ENCODE measurements at regions not wholly inside any gene's neighbourhood (a gene's known extent, or its start where the extent isn't known, plus 50 kb on each side); places are given as distances from the start of the nearest gene placed in this dataset.

- Histone ChIP-seq H3K9ac (ENCODE audit: low read length) (no peak overlapping the region), H3K27me3 (replicated peaks; ENCODE audit: control insufficient read depth, insufficient read depth, low read length) (no peaks in the 10 kb centered on the region), H3K36me3 (ENCODE audit: control insufficient read depth, insufficient read depth, low read length, severe bottlenecking) (no peaks in the 10 kb centered on the region), H3K4me1 (ENCODE audit: control insufficient read depth, insufficient read depth, low read length) (peaks cover 56% of the 10 kb centered on the region), H3K9me3 (ENCODE audit: control insufficient read depth, low read length) (no peaks in the 10 kb centered on the region), H3K4me3 (ENCODE audit: low read length) (no peak overlapping the region)
- no peak for DNase-seq (ENCODE audit: low read depth)
These were observed 170.2 kb upstream of the RUNX1 start for GRCh38 chr21:35219291-35219690.

DNA sequence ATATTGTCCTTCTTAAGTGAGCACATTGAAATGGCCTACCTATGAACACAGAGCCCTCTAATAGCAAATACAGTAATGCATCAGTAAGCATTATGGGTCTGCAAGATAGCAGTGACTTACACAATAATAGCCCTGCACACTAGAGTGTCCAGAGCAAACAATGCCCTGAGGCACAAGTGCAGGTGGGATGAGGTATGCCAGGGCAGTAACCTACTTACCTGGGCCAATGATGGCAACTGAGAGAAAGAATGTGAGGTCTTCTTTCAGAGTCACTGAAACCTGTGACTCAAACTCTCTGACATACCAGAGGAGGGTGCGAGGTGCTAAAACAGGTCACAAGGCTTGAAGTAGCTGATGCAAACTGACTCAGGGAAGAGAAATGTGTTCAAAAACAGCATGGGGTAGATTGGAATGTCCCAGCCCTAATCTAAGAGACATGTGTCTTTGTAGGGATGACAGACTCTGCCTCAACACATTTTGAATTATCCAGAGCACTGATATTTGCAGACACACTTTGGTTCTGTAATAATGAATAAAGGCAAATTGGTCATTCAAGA is 168.5 kb upstream of the RUNX1 start:
- no peak overlapping the region for H3K4me3 ChIP-seq (ENCODE audit: low read length)
- no peaks in the 10 kb centered on the region for H3K27me3 ChIP-seq (replicated peaks; ENCODE audit: control insufficient read depth, insufficient read depth, low read length)
- DNase-seq (ENCODE audit: low read depth) = peak; percentile 71
- H3K9ac ChIP-seq (ENCODE audit: low read length) = no peak overlapping the region
- peaks cover 50% of the 10 kb centered on the region for H3K4me1 ChIP-seq (ENCODE audit: control insufficient read depth, insufficient read depth, low read length)
- no peaks in the 10 kb centered on the region for H3K36me3 ChIP-seq (ENCODE audit: control insufficient read depth, insufficient read depth, low read length, severe bottlenecking)
- H3K9me3 ChIP-seq (ENCODE audit: control insufficient read depth, low read length) = no peaks in the 10 kb centered on the region

DNA sequence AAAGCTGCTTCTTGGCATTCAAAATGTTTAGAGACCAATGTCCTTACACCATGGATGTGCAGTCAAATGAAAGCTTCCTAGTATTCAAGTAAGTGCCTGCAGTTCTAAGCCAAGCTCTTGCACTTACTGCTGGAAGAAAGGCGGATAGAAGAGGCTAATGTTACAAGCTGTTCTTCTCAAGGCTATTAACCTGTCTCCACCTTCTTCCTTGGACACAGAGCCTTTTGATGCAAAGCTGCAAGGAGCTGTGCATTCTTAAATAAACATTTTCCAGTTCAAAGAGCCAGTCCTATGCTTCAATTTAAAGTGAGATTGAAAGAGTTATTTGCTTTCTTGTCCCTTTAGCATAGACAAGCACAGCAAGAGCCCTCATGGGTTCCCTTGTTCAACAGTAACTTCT is 167.9 kb upstream of the RUNX1 start:
- DNase-seq (ENCODE audit: low read depth) = no peak
- H3K4me1 ChIP-seq (ENCODE audit: control insufficient read depth, insufficient read depth, low read length) = peaks cover 50% of the 10 kb centered on the region
- H3K36me3 ChIP-seq (ENCODE audit: control insufficient read depth, insufficient read depth, low read length, severe bottlenecking) = no peaks in the 10 kb centered on the region
- H3K9me3 ChIP-seq (ENCODE audit: control insufficient read depth, low read length) = no peaks in the 10 kb centered on the region
- no peak overlapping the region for H3K9ac ChIP-seq (ENCODE audit: low read length)
- H3K27me3 ChIP-seq (replicated peaks; ENCODE audit: control insufficient read depth, insufficient read depth, low read length) = no peaks in the 10 kb centered on the region
- H3K4me3 ChIP-seq (ENCODE audit: low read length) = no peak overlapping the region

DNA sequence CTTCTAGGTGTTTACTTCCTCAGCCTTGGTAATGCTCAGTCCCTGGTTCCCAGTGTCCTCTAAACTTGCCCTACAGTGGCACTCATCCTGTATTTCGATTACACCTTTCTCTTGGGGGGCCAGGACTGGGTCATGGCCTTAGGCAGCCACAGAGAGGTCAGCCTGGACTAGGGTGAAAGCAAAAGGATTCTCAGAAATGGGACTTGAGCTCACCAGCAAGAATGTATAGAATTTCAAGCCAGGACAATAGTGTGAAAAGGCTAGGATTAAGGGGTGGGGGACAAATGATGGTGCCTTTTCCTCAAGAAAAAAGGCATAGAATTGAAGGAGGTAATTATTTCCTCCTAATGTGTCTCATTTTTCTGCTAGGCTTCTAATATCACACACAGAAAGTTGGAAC is 166.8 kb upstream of the RUNX1 start:
- Histone ChIP-seq H3K9ac (ENCODE audit: low read length) (no peak overlapping the region), H3K4me1 (ENCODE audit: control insufficient read depth, insufficient read depth, low read length) (peaks cover 57% of the 10 kb centered on the region), H3K36me3 (ENCODE audit: control insufficient read depth, insufficient read depth, low read length, severe bottlenecking) (no peaks in the 10 kb centered on the region), H3K27me3 (replicated peaks; ENCODE audit: control insufficient read depth, insufficient read depth, low read length) (no peaks in the 10 kb centered on the region), H3K4me3 (ENCODE audit: low read length) (no peak overlapping the region), H3K9me3 (ENCODE audit: control insufficient read depth, low read length) (no peaks in the 10 kb centered on the region)
- DNase-seq (ENCODE audit: low read depth) = no peak

DNA sequence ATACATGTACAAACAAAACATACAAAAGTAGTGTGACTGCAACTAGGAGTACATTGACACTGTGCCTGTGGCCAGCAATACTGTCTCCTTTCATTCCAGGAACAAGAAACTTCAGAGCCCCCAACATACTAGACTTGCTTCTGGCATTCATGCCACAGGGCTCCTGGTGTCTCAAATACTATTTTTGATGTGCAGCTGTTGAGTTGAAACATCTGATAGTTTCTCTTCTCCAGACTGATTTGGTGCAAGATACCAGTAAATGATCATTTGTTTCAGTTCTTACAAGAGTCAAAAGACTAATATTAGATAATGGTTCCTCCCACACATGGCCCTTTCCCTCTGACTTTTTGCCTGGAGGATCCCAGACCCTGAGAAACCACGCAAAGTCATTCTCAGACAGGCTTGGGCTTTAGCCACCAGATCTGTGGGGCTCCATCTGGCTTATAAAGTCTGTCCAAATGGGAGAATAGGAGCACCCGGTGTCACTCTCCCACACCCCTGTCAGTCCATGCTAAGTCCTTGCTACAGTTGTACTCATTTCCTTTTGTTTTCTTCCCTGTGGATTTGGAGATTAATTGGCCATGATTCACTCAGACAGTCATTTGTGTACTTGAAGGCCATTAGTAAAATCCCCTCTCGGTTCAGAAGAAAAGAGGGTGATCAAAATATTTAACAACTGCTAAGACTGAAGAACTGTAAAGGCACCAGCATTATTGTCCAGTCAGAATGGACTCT is 163.5 kb upstream of the RUNX1 start:
- Histone ChIP-seq H3K4me3 (ENCODE audit: low read length) (peak overlapping the region; percentile 2), H3K9me3 (ENCODE audit: control insufficient read depth, low read length) (no peaks in the 10 kb centered on the region), H3K9ac (ENCODE audit: low read length) (peak overlapping the region; percentile 47), H3K4me1 (ENCODE audit: control insufficient read depth, insufficient read depth, low read length) (peaks cover 60% of the 10 kb centered on the region), H3K27me3 (replicated peaks; ENCODE audit: control insufficient read depth, insufficient read depth, low read length) (no peaks in the 10 kb centered on the region), H3K36me3 (ENCODE audit: control insufficient read depth, insufficient read depth, low read length, severe bottlenecking) (no peaks in the 10 kb centered on the region)
- no peak for DNase-seq (ENCODE audit: low read depth)

GRCh38 chr21:35211782-35212181 is 162.7 kb upstream of the RUNX1 start:
- H3K9me3 ChIP-seq (ENCODE audit: control insufficient read depth, low read length) = no peaks in the 10 kb centered on the region
- no peaks in the 10 kb centered on the region for H3K27me3 ChIP-seq (replicated peaks; ENCODE audit: control insufficient read depth, insufficient read depth, low read length)
- H3K4me3 ChIP-seq (ENCODE audit: low read length) = peak overlapping the region; percentile 2
- DNase-seq (ENCODE audit: low read depth) = no peak
- H3K9ac ChIP-seq (ENCODE audit: low read length) = peak overlapping the region; percentile 50
- H3K4me1 ChIP-seq (ENCODE audit: control insufficient read depth, insufficient read depth, low read length) = peaks cover 60% of the 10 kb centered on the region
- no peaks in the 10 kb centered on the region for H3K36me3 ChIP-seq (ENCODE audit: control insufficient read depth, insufficient read depth, low read length, severe bottlenecking)

GRCh38 chr21:35210093-35210492 is 161.0 kb upstream of the RUNX1 start:
- Histone ChIP-seq H3K9me3 (ENCODE audit: control insufficient read depth, low read length) (no peaks in the 10 kb centered on the region), H3K4me3 (ENCODE audit: low read length) (no peak overlapping the region)

DNA sequence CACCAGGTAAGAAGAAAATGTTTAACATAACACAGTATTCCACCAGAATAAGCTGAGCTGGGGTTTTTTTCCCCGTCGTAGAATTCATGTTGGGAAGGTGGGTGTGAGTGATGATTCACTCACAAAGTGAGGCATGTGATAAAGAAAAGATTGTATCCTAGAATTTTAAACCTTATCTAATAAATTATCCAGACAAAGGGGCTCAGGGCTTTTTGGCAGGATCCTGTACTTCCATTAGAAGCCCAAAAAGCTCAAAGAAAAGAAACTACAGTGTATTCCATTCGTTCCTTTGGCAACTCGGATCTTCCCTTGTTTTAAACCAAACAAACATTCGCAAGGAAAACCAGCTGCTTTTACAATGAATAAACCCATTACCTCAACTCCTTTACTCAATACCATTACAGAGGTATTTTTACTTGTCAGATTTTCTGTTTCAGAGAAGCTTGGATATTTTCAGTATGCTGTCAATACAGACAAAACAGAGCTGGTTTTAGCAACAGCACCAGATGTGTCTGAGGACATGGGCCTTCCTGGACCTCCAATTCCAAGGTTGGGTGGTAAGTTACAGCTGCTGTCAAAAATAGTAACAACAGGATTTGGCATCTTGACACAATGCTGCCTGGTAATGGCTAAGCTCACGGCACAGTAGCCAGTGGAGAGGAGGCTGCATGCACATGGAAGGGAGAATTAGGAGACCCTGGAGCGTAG is 159.9 kb upstream of the RUNX1 start:
- no peaks in the 10 kb centered on the region for H3K9me3 ChIP-seq (ENCODE audit: control insufficient read depth, low read length)
- no peaks in the 10 kb centered on the region for H3K27me3 ChIP-seq (replicated peaks; ENCODE audit: control insufficient read depth, insufficient read depth, low read length)
- H3K4me3 ChIP-seq (ENCODE audit: low read length) = peak overlapping the region; percentile 53
- DNase-seq (ENCODE audit: low read depth) = peak; percentile 73
- peaks cover 89% of the 10 kb centered on the region for H3K4me1 ChIP-seq (ENCODE audit: control insufficient read depth, insufficient read depth, low read length)
- peak overlapping the region; percentile 85 for H3K9ac ChIP-seq (ENCODE audit: low read length)
- H3K36me3 ChIP-seq (ENCODE audit: control insufficient read depth, insufficient read depth, low read length, severe bottlenecking) = no peaks in the 10 kb centered on the region

More at GRCh38 chr21:35210093-35210492, 161.0 kb upstream of the RUNX1 start:
- no peak overlapping the region for H3K9ac ChIP-seq (ENCODE audit: low read length)
- DNase-seq (ENCODE audit: low read depth) = no peak
- no peaks in the 10 kb centered on the region for H3K36me3 ChIP-seq (ENCODE audit: control insufficient read depth, insufficient read depth, low read length, severe bottlenecking)
- peaks cover 77% of the 10 kb centered on the region for H3K4me1 ChIP-seq (ENCODE audit: control insufficient read depth, insufficient read depth, low read length)
- no peaks in the 10 kb centered on the region for H3K27me3 ChIP-seq (replicated peaks; ENCODE audit: control insufficient read depth, insufficient read depth, low read length)

- H3K4me3 ChIP-seq (ENCODE audit: low read length) = peak overlapping the region; percentile 53
- no peaks in the 10 kb centered on the region for H3K27me3 ChIP-seq (replicated peaks; ENCODE audit: control insufficient read depth, insufficient read depth, low read length)
- no peaks in the 10 kb centered on the region for H3K36me3 ChIP-seq (ENCODE audit: control insufficient read depth, insufficient read depth, low read length, severe bottlenecking)
- H3K9ac ChIP-seq (ENCODE audit: low read length) = peak overlapping the region; percentile 85
- no peak for DNase-seq (ENCODE audit: low read depth)
- H3K4me1 ChIP-seq (ENCODE audit: control insufficient read depth, insufficient read depth, low read length) = peaks cover 96% of the 10 kb centered on the region
- H3K9me3 ChIP-seq (ENCODE audit: control insufficient read depth, low read length) = no peaks in the 10 kb centered on the region
These were observed 159.0 kb upstream of the RUNX1 start for GRCh38 chr21:35208104-35208503.

- Histone ChIP-seq H3K9ac (ENCODE audit: low read length) (peak overlapping the region; percentile 85), H3K9me3 (ENCODE audit: control insufficient read depth, low read length) (no peaks in the 10 kb centered on the region), H3K27me3 (replicated peaks; ENCODE audit: control insufficient read depth, insufficient read depth, low read length) (no peaks in the 10 kb centered on the region), H3K4me3 (ENCODE audit: low read length) (no peak overlapping the region), H3K36me3 (ENCODE audit: control insufficient read depth, insufficient read depth, low read length, severe bottlenecking) (no peaks in the 10 kb centered on the region), H3K4me1 (ENCODE audit: control insufficient read depth, insufficient read depth, low read length) (peaks cover 96% of the 10 kb centered on the region)
- no peak for DNase-seq (ENCODE audit: low read depth)
These were observed 158.2 kb upstream of the RUNX1 start for GRCh38 chr21:35207322-35207721.
